Adrenal gland (tissue), 9 donors: ENCODE measurements at regions not wholly inside any gene's neighbourhood (a gene's known extent, or its start where the extent isn't known, plus 50 kb on each side); places are given as distances from the start of the nearest gene placed in this dataset.

Source experiments
- DNase-seq, 7 donors: peaks; one replicate each; pipeline ENCODE4 v3.0.0-alpha.2; 2019 to 2020
- H3K27ac ChIP-seq, 5 donors: fragments of 200-600 bp; sonication (generic) in 4 of 5; 1 replicate in 3 of 5; 2 replicates in 2 of 5; pipeline versions ENCODE4 v1.5.1 to v1.8.0; 2016 to 2020; ENCODE audit warnings: mild to moderate bottlenecking in 1 of 5
- H3K27me3 ChIP-seq: fragments of 200-600 bp; 2 replicates; pipeline ENCODE4 v1.8.0; 2021
- H3K36me3 ChIP-seq, 2 donors: fragments of 200-600 bp; replicated peaks in 1 of 2; 1 replicate in 1 of 2; 2 replicates in 1 of 2; pipeline versions ENCODE4 v1.5.1 to v1.8.0; 2018 to 2022
- H3K4me1 ChIP-seq, 2 donors: fragments of 200-600 bp; replicated peaks in 1 of 2; 1 replicate in 1 of 2; 2 replicates in 1 of 2; pipeline versions ENCODE4 v1.5.1 to v1.8.0; 2018 to 2021
- H3K4me3 ChIP-seq, 4 donors: fragments of 200-600 bp; sonication (generic) in 3 of 4; one replicate each; pipeline ENCODE4 v1.5.1; 2016 to 2018
- H3K9me3 ChIP-seq, 3 donors: fragments of 200-600 bp; sonication (generic) in 1 of 3; replicated peaks in 1 of 3; 1 replicate in 2 of 3; 2 replicates in 1 of 3; pipeline versions ENCODE4 v1.5.1 to v1.8.0; 2016 to 2021
- POLR2A ChIP-seq, 2 donors: fragments of 450-650 bp; IDR thresholded peaks; one replicate each; pipeline ENCODE4 v1.6.1; 2017; ENCODE audit warnings: antibody characterized with exemption in 2 of 2, mild to moderate bottlenecking in 2 of 2, moderate library complexity in 1 of 2
- whole genome bisulfite sequencing, 4 donors: extraction: QIAGEN DNeasy Blood & Tissue Kit in 2 of 4; methylation state at CpG; one replicate each; pipeline versions ENCODE4 v1.1.5 to v1.1.7; 2013 to 2017; 5-methylcytosine and 5-hydroxymethylcytosine counted together
- intact Hi-C, 2 donors: fragments of 100-400 bp; cut with DNase I; formaldehyde crosslinking; loops; one replicate each; pipeline versions ENCODE4 v1.14.1 to v1.15.0; 2022 to 2023
- TF ChIP-seq, protein P1 (sequence below), 6 experiments: fragments of 450-650 bp in 4 of 6; fragments of 200-600 bp in 2 of 6; sonication (generic) in 1 of 6; IDR thresholded peaks; 1 replicate in 5 of 6; 2 replicates in 1 of 6; pipeline versions ENCODE4 v1.5.1 to v1.8.0; 2016 to 2021; ENCODE audit warnings: antibody characterized with exemption in 6 of 6, mild to moderate bottlenecking in 2 of 6, moderate library complexity in 1 of 6
- donor health status: healthy with polysubstance abuse.
- donor health status: Bipolar disorder and iron deficiency.
- donor health status: DM: yes; HTN: yes; CAD: no.
- donor health status: DM: no; HTN: no; CAD: no.
- donor health status: DM: no; HTN: no; CAD: no.

DNA sequence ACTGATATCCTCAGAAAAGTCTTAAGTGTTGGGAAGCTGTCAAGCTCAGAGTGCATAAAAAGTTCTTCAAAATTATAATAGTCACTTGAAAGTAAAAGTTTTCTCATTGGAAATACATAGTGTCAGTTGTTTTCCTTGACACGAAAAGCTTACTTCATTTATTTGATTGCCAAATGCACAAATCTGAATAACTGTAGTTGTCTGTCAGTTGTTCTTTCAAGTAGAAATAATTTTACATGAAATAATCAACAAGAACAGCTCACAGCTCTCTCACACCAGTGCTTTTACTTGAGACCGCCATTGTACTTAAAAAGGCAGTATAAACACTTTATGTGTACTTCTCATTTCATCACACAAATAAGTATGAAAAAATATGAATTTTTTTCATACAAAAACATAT, 163.3 kb upstream of the NXPH2 start:
- intact Hi-C loops, result no loop called here
- no peaks in the 10 kb centered on the region for H3K9me3 ChIP-seq
- H3K27me3 ChIP-seq, result no peaks in the 10 kb centered on the region
- no peak overlapping the region for H3K27ac ChIP-seq
- no peak for DNase-seq
- H3K4me1 ChIP-seq, result no peaks in the 10 kb centered on the region
- no peak overlapping the region for H3K4me3 ChIP-seq
- WGBS, 4 donors, result 72 to 79% (median 76%) methylated on average over 2 of the region's 2 CpGs
- no peaks in the 10 kb centered on the region for H3K36me3 ChIP-seq
- TF ChIP-seq, protein P1, sequence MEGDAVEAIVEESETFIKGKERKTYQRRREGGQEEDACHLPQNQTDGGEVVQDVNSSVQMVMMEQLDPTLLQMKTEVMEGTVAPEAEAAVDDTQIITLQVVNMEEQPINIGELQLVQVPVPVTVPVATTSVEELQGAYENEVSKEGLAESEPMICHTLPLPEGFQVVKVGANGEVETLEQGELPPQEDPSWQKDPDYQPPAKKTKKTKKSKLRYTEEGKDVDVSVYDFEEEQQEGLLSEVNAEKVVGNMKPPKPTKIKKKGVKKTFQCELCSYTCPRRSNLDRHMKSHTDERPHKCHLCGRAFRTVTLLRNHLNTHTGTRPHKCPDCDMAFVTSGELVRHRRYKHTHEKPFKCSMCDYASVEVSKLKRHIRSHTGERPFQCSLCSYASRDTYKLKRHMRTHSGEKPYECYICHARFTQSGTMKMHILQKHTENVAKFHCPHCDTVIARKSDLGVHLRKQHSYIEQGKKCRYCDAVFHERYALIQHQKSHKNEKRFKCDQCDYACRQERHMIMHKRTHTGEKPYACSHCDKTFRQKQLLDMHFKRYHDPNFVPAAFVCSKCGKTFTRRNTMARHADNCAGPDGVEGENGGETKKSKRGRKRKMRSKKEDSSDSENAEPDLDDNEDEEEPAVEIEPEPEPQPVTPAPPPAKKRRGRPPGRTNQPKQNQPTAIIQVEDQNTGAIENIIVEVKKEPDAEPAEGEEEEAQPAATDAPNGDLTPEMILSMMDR (IDR thresholded peaks at IDR 0.05), result no peak
- no peak for TF ChIP-seq POLR2A (IDR thresholded peaks at IDR 0.05)

DNA sequence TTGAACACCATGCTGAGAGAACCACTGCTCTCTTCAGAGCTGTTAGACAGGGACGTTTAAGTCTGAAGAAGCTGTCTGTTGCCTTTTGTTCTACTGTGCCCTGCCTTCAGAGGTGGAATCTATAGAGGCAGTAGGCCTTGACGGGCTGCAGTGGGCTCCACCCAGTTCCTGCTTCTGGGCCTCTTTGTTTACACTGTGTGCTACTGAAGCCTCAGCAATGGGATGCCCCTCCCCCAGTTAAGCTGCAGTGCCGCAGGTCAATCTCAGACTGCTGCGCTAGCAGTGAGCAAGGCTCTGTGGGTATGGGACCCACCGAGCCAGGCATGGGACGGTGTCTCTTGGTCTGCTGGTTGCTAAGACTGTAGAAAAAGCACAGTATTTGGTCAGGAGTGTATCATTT, 162.3 kb upstream of the NXPH2 start:
- WGBS, 4 donors, result 54 to 80% (median 63%) methylated on average over 3 to 6 of the region's 6 CpGs
- intact Hi-C loops, result no loop called here
- Histone ChIP-seq H3K36me3 (no peaks in the 10 kb centered on the region), H3K9me3 (no peaks in the 10 kb centered on the region), H3K27me3 (no peaks in the 10 kb centered on the region), H3K4me3 (no peak overlapping the region), H3K4me1 (no peaks in the 10 kb centered on the region), H3K27ac (no peak overlapping the region)
- DNase-seq, result no peak
- no peak for TF ChIP-seq POLR2A (IDR thresholded peaks at IDR 0.05)
- TF ChIP-seq, protein P1 (IDR thresholded peaks at IDR 0.05), result no peak

GRCh38 chr2:138931284-138932256, 151.4 kb upstream of the NXPH2 start:
- no peak for TF ChIP-seq POLR2A (IDR thresholded peaks at IDR 0.05)
- no peaks in the 10 kb centered on the region for H3K4me1 ChIP-seq
- intact Hi-C loops, result no loop called here
- no peaks in the 10 kb centered on the region for H3K36me3 ChIP-seq
- WGBS, 4 donors, result 72 to 90% (median 78%) methylated on average over 11 to 18 of the region's 18 CpGs
- DNase-seq, result no peak
- H3K27ac ChIP-seq, result no peak overlapping the region
- H3K9me3 ChIP-seq, result no peaks in the 10 kb centered on the region
- H3K27me3 ChIP-seq, result no peaks in the 10 kb centered on the region
- H3K4me3 ChIP-seq, result no peak overlapping the region

GRCh38 chr2:138930571-138930970, 150.4 kb upstream of the NXPH2 start:
- Histone ChIP-seq H3K4me1 (no peaks in the 10 kb centered on the region), H3K9me3 (no peaks in the 10 kb centered on the region), H3K27me3 (no peaks in the 10 kb centered on the region), H3K27ac (no peak overlapping the region), H3K4me3 (no peak overlapping the region), H3K36me3 (no peaks in the 10 kb centered on the region)
- intact Hi-C loops, result no loop called here
- DNase-seq, result no peak
- 69 to 71% (median 70%) methylated on average over 6 of the region's 6 CpGs for WGBS, 4 donors
- TF ChIP-seq, protein P1 (IDR thresholded peaks at IDR 0.05), result no peak
- no peak for TF ChIP-seq POLR2A (IDR thresholded peaks at IDR 0.05)
